ENCODE measurements at regions not wholly inside any gene's neighbourhood (a gene's known extent, or its start where the extent isn't known, plus 50 kb on each side); places are given as distances from the start of the nearest gene placed in this dataset.

- no peak overlapping the region for H3K27ac ChIP-seq
- no peak for TF ChIP-seq Cebpa-rat (IDR thresholded peaks at IDR 0.05)
- H3K36me3 ChIP-seq, result no peaks in the 10 kb centered on the region
- H3K4me3 ChIP-seq, result no peak overlapping the region
- no peak overlapping the region for H3K9ac ChIP-seq
- no peaks in the 10 kb centered on the region for H3K9me3 ChIP-seq (replicated peaks in 1 of 11)
- no peak overlapping the region for H3K4me2 ChIP-seq
- H3K27me3 ChIP-seq, result no peaks in the 10 kb centered on the region
- H3K4me1 ChIP-seq, result no peaks in the 10 kb centered on the region
- H4K20me1 ChIP-seq, result no peaks in the 10 kb centered on the region
These were observed 167.7 kb upstream of the SHH start for GRCh38 chr7:155979994-155980393.

DNA sequence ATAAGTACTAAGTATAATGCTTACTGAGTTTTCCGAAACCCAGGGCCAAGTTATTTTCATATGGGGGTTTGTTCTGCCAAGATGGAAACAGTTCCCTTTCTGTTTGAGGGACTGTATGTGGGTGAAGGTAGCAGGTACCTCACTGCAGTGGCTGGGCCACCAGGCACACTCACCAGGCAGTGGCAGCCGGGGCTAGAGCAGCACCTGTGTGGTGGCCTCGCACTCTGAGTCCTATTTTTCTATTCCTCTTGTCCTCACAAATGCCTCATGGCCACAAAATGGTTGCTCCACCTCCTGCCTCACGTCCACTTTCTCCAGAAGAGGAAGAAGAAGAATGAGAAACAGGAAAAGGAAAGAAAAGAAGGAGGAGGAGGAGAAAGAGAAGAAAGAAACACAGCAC lies 167.3 kb upstream of the SHH start:
- no peaks in the 10 kb centered on the region for H3K27me3 ChIP-seq
- no peaks in the 10 kb centered on the region for H3K4me1 ChIP-seq
- no peaks in the 10 kb centered on the region for H3K36me3 ChIP-seq

DNA sequence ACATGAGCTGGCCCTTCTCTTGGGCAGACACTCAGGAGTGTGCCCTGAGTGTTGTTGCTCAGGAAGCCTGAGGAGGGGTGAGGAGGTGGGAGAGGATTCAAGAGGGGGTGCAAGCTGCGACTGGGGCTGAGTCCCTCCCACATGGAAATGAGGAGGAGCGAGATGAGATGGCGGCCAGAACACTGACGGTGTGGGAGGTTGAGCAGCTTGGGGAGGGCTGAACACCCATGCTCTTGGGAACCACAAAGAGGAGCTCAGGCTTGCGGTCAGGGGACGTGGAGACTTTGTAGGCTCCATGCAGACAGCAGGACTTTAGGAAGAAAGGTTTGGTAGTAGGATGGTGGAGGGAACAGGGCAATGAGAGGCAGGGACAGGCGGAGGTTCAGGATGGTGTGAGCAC lies 163.2 kb upstream of the SHH start:
- H3K4me1 ChIP-seq, result peaks cover 27 to 29% (median 28%) of the 10 kb centered on the region in 10 experiments
- no peaks in the 10 kb centered on the region for H4K20me1 ChIP-seq
- TF ChIP-seq Cebpa-rat (IDR thresholded peaks at IDR 0.05), result no peak
- H3K4me3 ChIP-seq, result no peak overlapping the region
- H3K27ac ChIP-seq, result no peak overlapping the region
- H3K9me3 ChIP-seq (replicated peaks in 1 of 11), result no peaks in the 10 kb centered on the region
- no peaks in the 10 kb centered on the region for H3K36me3 ChIP-seq
- H3K9ac ChIP-seq, result no peak overlapping the region
- no peaks in the 10 kb centered on the region for H3K27me3 ChIP-seq
- no peak overlapping the region for H3K4me2 ChIP-seq

More for the DNA sequence above, 167.3 kb upstream of the SHH start:
- Histone ChIP-seq H3K4me3 (no peak overlapping the region), H3K9ac (no peak overlapping the region), H3K27ac (no peak overlapping the region), H3K9me3 (replicated peaks in 1 of 11) (no peaks in the 10 kb centered on the region), H4K20me1 (no peaks in the 10 kb centered on the region), H3K4me2 (no peak overlapping the region)
- TF ChIP-seq Cebpa-rat (IDR thresholded peaks at IDR 0.05), result no peak

- H3K27me3 ChIP-seq, result no peaks in the 10 kb centered on the region
- H3K4me3 ChIP-seq, result no peak overlapping the region
- H3K4me2 ChIP-seq, result no peak overlapping the region
- H3K9ac ChIP-seq, result no peak overlapping the region
- no peaks in the 10 kb centered on the region for H3K36me3 ChIP-seq
- H3K9me3 ChIP-seq (replicated peaks in 1 of 11), result no peaks in the 10 kb centered on the region
- H4K20me1 ChIP-seq, result no peaks in the 10 kb centered on the region
- TF ChIP-seq Cebpa-rat (IDR thresholded peaks at IDR 0.05), result no peak
- H3K27ac ChIP-seq, result no peak overlapping the region
- peaks cover 33 to 37% (median 35%) of the 10 kb centered on the region in 10 experiments for H3K4me1 ChIP-seq
These were observed 162.1 kb upstream of the SHH start for GRCh38 chr7:155974186-155974897.

DNA sequence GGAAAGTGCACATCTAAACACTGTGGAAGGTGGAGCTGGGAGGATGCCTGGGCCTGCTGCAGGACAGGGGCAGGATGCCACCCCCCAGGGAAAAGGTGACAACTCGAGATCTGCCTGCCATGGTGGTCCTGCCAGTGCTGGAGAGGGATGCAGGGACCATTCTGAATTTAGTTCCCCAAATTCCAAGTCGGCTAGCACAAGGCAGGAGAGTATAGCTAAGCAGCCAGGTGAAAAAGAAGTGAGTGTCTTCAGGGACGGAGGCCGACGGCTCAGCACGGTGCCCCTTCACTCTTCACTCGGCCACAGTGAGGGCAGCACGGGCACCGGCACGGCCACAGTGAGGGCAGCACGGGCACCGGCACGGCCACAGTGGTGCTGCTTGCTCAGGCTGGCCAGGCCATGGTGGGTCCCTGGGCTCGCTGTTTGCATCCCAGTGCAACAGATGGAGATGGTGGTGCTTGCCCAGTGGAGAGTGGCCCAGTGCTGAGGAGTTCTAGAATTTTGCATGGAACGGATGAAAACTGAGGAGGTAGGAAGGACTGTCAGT lies 161.3 kb upstream of the SHH start:
- H3K4me1 ChIP-seq, result peaks cover 33 to 37% (median 35%) of the 10 kb centered on the region in 10 experiments
- H3K27me3 ChIP-seq, result no peaks in the 10 kb centered on the region
- H3K36me3 ChIP-seq, result no peaks in the 10 kb centered on the region
- no peak overlapping the region for H3K27ac ChIP-seq
- no peak for TF ChIP-seq Cebpa-rat (IDR thresholded peaks at IDR 0.05)
- H4K20me1 ChIP-seq, result no peaks in the 10 kb centered on the region
- peak overlapping the region; percentile 45 to 81 (median 69); a peak in 11 of 22 replicates for H3K4me2 ChIP-seq
- no peak overlapping the region for H3K4me3 ChIP-seq
- no peaks in the 10 kb centered on the region for H3K9me3 ChIP-seq (replicated peaks in 1 of 11)
- no peak overlapping the region for H3K9ac ChIP-seq

DNA sequence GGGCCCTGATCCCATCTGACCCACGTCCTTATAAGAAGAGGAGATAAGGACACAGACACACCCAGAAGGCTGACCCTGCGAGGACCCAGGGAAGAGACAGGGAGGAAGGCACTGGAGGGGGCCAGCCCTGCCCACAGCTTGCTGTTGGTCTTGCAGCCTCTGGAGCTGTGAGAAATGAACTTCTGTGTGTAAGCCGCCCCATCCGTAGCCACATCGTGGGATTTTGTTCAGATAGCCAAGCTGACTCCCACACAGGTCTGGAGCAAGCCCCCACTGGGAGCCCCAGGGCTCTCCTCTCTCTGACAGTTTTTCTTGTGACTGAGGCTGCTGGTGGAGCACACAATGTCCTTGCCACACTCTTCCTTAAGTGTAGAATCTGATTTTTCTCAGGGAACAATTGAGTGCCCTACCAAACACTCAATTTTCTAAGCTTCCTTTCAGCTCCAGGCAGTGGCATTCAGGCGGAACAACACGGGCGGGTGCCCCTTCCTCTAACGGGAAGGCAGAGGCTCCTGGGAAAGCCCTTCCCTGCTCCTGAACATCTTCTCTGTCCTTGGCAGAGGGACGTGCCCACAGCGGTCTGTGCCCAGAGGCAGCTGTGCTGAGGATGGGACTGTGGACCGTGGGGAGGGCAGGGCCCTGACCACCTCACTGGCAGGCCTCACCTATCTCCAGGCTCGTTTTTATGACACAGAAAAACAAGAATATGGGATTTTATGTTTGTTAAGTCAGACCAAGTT lies 160.6 kb upstream of the SHH start:
- H3K27me3 ChIP-seq, result no peaks in the 10 kb centered on the region
- H4K20me1 ChIP-seq, result no peaks in the 10 kb centered on the region
- no peak overlapping the region for H3K4me3 ChIP-seq
- peaks cover 33 to 37% (median 35%) of the 10 kb centered on the region in 10 experiments for H3K4me1 ChIP-seq
- H3K9me3 ChIP-seq (replicated peaks in 1 of 11), result no peaks in the 10 kb centered on the region
- H3K27ac ChIP-seq, result no peak overlapping the region
- peak overlapping the region in 2 of 11 experiments; percentile 17 to 34; a peak in 1 of 22 replicates for H3K9ac ChIP-seq
- no peaks in the 10 kb centered on the region for H3K36me3 ChIP-seq
- no peak for TF ChIP-seq Cebpa-rat (IDR thresholded peaks at IDR 0.05)
- H3K4me2 ChIP-seq, result peak overlapping the region; percentile 45 to 81 (median 69)

DNA sequence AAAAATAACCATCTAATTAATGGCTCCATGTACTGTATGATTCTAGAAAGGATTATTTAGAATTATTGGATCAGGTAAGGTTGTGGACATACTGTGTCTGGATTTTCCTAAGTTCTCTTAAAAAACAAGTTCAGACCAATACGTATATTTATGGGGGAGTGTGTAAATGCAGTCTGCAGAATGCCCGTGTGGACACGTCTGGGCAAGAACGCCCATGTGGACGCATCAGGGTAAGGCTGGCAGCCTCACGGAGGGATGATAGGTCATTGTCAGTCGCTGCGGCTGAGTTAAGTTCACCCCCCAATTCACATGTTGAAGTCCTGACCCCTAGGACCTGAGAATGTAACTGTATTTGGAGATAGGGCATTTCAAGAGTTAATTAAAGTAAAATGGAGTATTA lies 160.0 kb upstream of the SHH start:
- H3K4me1 ChIP-seq, result peaks cover 33 to 37% (median 35%) of the 10 kb centered on the region in 10 experiments
- peak overlapping the region; percentile 45 to 81 (median 69) for H3K4me2 ChIP-seq
- no peak overlapping the region for H3K9ac ChIP-seq
- H3K36me3 ChIP-seq, result no peaks in the 10 kb centered on the region
- no peaks in the 10 kb centered on the region for H4K20me1 ChIP-seq
- TF ChIP-seq Cebpa-rat (IDR thresholded peaks at IDR 0.05), result no peak
- H3K4me3 ChIP-seq, result no peak overlapping the region
- H3K27me3 ChIP-seq, result no peaks in the 10 kb centered on the region
- no peaks in the 10 kb centered on the region; a peak in 1 of 22 replicates for H3K9me3 ChIP-seq (replicated peaks in 1 of 11)
- no peak overlapping the region for H3K27ac ChIP-seq

- H3K27me3 ChIP-seq, result no peaks in the 10 kb centered on the region
- H3K27ac ChIP-seq, result no peak overlapping the region
- H3K9ac ChIP-seq, result no peak overlapping the region
- no peaks in the 10 kb centered on the region for H4K20me1 ChIP-seq
- H3K4me1 ChIP-seq, result peaks cover 33 to 37% (median 35%) of the 10 kb centered on the region in 10 experiments
- H3K4me2 ChIP-seq, result peak overlapping the region; percentile 45 to 81 (median 69)
- no peak for TF ChIP-seq Cebpa-rat (IDR thresholded peaks at IDR 0.05)
- H3K36me3 ChIP-seq, result no peaks in the 10 kb centered on the region
- H3K9me3 ChIP-seq (replicated peaks in 1 of 11), result no peaks in the 10 kb centered on the region; a peak in 1 of 22 replicates
- H3K4me3 ChIP-seq, result no peak overlapping the region
These were observed 159.0 kb upstream of the SHH start for GRCh38 chr7:155971180-155971770.

DNA sequence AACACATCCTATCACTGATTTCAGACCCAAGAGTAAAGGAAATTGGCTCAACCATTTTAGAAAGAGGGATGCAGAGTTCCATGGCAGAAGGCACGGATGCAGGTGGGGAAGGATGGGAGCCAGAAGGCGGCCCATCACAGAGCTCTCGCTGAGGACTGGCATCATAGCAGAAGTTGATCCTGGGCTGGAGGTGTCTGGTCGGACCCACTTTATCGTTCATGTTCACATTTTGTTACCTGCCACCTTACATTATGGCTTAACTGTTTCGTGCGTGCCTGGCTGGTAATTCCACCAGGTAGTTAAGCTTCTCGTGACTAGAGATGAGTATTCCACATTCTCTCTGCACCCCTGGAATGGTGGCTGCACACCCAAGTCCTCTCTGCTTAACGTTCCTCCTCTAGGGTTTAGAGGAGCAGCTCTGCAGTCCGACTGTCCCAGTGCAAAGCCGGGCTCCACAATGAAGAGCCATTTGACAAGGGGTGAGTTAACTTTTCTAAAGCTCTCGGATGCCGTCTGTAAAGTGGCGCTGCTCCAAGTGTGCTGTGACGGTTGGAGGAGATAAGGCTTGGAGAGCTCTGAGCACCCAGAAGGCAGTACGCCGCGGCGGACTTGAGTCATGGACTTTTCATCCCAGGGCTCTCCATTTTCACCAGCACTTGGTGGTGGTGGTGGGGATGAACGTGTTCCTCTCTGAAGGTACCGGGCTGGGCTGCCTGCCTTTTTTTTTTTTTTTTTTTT lies 157.1 kb upstream of the SHH start:
- no peak for TF ChIP-seq Cebpa-rat (IDR thresholded peaks at IDR 0.05)
- Histone ChIP-seq H4K20me1 (no peaks in the 10 kb centered on the region), H3K27me3 (no peaks in the 10 kb centered on the region), H3K36me3 (no peaks in the 10 kb centered on the region), H3K9ac (no peak overlapping the region), H3K4me2 (no peak overlapping the region; a peak in 3 of 22 replicates), H3K4me3 (no peak overlapping the region), H3K9me3 (replicated peaks in 1 of 11) (no peaks in the 10 kb centered on the region; a peak in 1 of 22 replicates), H3K4me1 (peaks cover 34 to 45% (median 38%) of the 10 kb centered on the region in 10 experiments), H3K27ac (no peak overlapping the region)

Data from BLaER1 treated with 17β-estradiol and CSF1 and Interleukin-3, amounts not matched to agents 10 nM and 100 nM (cell line).